ENCODE measurements at regions not wholly inside any gene's neighbourhood (a gene's known extent, or its start where the extent isn't known, plus 50 kb on each side); places are given as distances from the start of the nearest gene placed in this dataset.

DNA sequence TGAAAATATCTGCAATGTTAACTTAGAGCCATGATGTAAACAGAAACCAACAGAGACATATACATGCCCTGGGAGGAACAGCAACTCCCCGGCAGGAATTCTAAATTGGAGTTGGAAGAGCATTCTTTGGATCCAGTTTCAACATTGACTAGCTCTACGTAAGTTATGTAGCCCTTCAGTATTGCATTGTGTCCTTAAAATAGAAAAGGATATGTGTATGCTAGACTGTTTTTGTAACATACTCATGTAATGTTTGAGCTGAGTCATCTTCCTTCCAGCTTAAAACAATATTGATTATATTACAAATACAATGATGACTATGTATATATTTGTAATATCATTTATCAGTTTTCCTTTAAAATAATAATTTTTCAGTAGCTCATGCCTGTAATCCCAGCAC is 1422.2 kb upstream of the PCDH20 start:
- 78% methylated on average over 2 of the region's 2 CpGs for WGBS
- no peak for TF ChIP-seq POLR2AphosphoS5 (IDR thresholded peaks at IDR 0.05)
- no peak for TF ChIP-seq POLR2A (IDR thresholded peaks at IDR 0.05)
- Histone ChIP-seq H3K27me3 (no peaks in the 10 kb centered on the region), H3K4me1 (no peaks in the 10 kb centered on the region), H3K9me3 (no peaks in the 10 kb centered on the region), H3K4me3 (no peak overlapping the region), H3K36me3 (no peaks in the 10 kb centered on the region), H3K27ac (no peak overlapping the region)
- DNase-seq (ENCODE audit: low spot score in 2 of 2), result no peak

DNA sequence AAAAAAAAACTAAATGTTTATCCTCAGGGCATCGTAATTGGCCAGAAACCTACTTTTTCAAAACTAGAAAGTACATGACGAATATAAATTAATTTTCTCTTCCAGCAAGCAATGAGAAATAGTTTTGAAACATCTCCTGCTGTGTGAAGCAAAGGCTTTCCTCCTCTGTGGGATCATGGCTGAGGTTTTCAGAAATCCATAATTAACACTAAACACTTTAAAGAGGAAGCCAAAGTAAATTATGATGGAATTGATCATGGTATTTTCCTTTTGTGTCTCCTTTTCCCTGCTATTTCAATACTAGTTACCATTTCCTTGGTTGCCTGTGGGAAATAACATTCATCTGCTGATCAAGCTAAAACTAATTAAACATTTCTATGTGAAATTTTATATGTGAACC is 1413.8 kb upstream of the PCDH20 start:
- 63% methylated on average over 2 of the region's 2 CpGs for WGBS
- Histone ChIP-seq H3K36me3 (no peaks in the 10 kb centered on the region), H3K4me1 (no peaks in the 10 kb centered on the region), H3K27ac (no peak overlapping the region), H3K27me3 (no peaks in the 10 kb centered on the region), H3K9me3 (no peaks in the 10 kb centered on the region), H3K4me3 (no peak overlapping the region)
- TF ChIP-seq, protein P1, sequence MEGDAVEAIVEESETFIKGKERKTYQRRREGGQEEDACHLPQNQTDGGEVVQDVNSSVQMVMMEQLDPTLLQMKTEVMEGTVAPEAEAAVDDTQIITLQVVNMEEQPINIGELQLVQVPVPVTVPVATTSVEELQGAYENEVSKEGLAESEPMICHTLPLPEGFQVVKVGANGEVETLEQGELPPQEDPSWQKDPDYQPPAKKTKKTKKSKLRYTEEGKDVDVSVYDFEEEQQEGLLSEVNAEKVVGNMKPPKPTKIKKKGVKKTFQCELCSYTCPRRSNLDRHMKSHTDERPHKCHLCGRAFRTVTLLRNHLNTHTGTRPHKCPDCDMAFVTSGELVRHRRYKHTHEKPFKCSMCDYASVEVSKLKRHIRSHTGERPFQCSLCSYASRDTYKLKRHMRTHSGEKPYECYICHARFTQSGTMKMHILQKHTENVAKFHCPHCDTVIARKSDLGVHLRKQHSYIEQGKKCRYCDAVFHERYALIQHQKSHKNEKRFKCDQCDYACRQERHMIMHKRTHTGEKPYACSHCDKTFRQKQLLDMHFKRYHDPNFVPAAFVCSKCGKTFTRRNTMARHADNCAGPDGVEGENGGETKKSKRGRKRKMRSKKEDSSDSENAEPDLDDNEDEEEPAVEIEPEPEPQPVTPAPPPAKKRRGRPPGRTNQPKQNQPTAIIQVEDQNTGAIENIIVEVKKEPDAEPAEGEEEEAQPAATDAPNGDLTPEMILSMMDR (IDR thresholded peaks at IDR 0.05), result no peak
- no peak for TF ChIP-seq EP300 (IDR thresholded peaks at IDR 0.05)
- no peak for TF ChIP-seq POLR2A (IDR thresholded peaks at IDR 0.05)
- no peak for TF ChIP-seq POLR2AphosphoS5 (IDR thresholded peaks at IDR 0.05)
- no peak for DNase-seq (ENCODE audit: low spot score in 2 of 2)

DNA sequence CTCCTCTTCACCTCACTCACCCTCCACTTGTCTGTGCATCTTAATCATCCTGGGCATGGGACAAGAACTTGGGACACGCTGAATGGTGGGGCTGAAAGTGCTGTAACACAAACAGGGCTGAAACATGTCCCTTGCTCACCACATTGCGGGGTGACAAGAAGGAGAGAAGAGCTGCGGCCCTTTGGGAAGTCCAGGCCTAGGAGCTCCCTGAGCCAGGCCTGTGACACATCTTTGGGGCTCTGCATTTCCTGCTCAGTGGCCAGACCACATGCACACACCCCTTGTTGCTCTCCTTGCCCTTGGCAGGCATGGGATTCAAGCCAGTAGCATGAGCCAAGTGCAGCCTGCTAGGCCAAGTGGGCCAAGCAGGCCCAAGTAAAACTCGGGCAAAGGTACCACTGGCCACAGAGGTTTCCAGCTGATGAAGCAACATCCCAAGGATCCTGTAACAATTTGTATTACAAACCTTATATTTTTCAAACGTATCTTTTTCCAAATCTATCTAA is 1384.3 kb upstream of the PCDH20 start:
- no peak overlapping the region for H3K4me3 ChIP-seq
- no peaks in the 10 kb centered on the region for H3K9me3 ChIP-seq
- no peak for TF ChIP-seq EP300 (IDR thresholded peaks at IDR 0.05)
- TF ChIP-seq POLR2AphosphoS5 (IDR thresholded peaks at IDR 0.05), result no peak
- TF ChIP-seq, protein P1 (IDR thresholded peaks at IDR 0.05), result no peak
- no peak for TF ChIP-seq POLR2A (IDR thresholded peaks at IDR 0.05)
- H3K27me3 ChIP-seq, result no peaks in the 10 kb centered on the region
- DNase-seq (ENCODE audit: low spot score in 2 of 2), result no peak
- 85% methylated on average over 4 of the region's 5 CpGs for WGBS
- H3K4me1 ChIP-seq, result no peaks in the 10 kb centered on the region
- no peak overlapping the region for H3K27ac ChIP-seq
- no peaks in the 10 kb centered on the region for H3K36me3 ChIP-seq

DNA sequence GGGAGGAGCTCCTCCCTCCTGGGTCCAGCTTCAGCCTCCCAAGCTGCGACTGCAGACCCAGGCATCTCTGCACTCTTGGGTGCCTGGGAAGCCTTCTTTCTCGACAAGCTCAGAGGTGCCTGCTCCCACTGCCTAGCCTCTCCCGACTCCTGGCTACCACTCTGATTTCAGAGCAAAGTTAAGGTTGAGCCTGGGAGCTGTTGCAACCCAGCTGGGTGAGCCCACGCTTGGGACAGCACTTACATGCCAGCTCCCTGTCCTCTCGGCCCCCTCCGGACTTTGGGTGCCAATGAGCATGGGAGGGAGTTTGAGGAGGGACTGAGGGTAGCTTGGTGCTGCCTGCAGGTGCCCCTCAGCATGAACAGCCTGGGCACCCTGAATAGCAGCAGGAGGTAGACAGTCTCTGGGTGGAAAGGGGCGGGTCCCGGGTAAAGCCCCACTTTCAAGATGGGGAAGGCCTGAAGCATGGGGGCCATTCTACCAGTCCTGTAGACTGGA is 1383.4 kb upstream of the PCDH20 start:
- Histone ChIP-seq H3K9me3 (no peaks in the 10 kb centered on the region), H3K4me3 (no peak overlapping the region), H3K4me1 (no peaks in the 10 kb centered on the region), H3K36me3 (no peaks in the 10 kb centered on the region), H3K27me3 (no peaks in the 10 kb centered on the region), H3K27ac (no peak overlapping the region)
- peak in 1 of 2 donors; percentile 54 for DNase-seq (ENCODE audit: low spot score in 2 of 2)
- 79% methylated on average over 8 of the region's 8 CpGs for WGBS
- TF ChIP-seq, protein P1 (IDR thresholded peaks at IDR 0.05), result no peak
- TF ChIP-seq POLR2AphosphoS5 (IDR thresholded peaks at IDR 0.05) (no peak), POLR2A (IDR thresholded peaks at IDR 0.05) (no peak), EP300 (IDR thresholded peaks at IDR 0.05) (no peak)

DNA sequence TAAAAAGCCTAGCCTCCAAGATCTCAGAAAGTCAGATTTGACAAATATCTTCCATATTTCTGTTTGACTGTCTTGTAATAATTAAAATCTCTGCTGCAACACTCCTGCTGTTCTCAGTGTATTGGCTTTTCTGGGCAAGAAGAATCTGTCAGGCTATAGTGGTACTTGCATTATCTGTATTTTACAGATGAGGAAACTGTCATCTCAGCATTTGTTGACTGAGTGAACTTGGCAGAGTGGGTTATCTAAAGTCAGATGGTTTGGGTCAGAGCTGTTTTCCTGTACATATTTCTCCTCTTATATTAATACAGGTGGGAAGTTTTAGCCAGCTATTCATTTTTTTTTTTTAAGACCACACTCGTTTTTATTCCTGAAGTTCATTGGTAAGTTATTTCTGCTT is 1378.2 kb upstream of the PCDH20 start:
- no peaks in the 10 kb centered on the region for H3K27me3 ChIP-seq
- no peaks in the 10 kb centered on the region for H3K36me3 ChIP-seq
- no peak for DNase-seq (ENCODE audit: low spot score in 2 of 2)
- H3K4me3 ChIP-seq, result no peak overlapping the region
- no peaks in the 10 kb centered on the region for H3K4me1 ChIP-seq
- H3K9me3 ChIP-seq, result no peaks in the 10 kb centered on the region
- no peak for TF ChIP-seq EP300 (IDR thresholded peaks at IDR 0.05)
- TF ChIP-seq, protein P1 (IDR thresholded peaks at IDR 0.05), result no peak
- TF ChIP-seq POLR2AphosphoS5 (IDR thresholded peaks at IDR 0.05), result no peak
- no peak overlapping the region for H3K27ac ChIP-seq
- WGBS, result 43% methylated on average over 1 of the region's 1 CpG

DNA sequence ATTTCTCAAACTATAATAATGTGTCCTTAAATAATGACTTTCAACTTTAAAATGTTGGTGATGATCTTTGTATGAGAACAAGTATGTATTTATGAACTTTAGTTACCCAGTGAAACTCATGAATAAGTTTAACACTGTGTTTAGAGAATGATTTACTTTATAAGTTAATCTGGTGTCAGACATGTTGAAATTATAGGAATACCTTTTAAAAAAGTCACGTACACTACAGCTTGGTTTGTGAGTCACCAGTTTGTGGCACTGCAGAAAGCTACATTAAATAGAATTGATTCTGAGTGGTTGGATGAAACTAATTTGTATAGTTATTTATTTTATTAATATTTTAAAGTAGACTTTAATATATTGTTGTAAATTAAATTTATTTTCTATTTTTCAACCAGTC is 1366.2 kb upstream of the PCDH20 start:
- WGBS, result 73% methylated on average over 1 of the region's 1 CpG
- no peaks in the 10 kb centered on the region for H3K9me3 ChIP-seq
- DNase-seq (ENCODE audit: low spot score in 2 of 2), result no peak
- TF ChIP-seq EP300 (IDR thresholded peaks at IDR 0.05), result no peak
- no peak for TF ChIP-seq POLR2AphosphoS5 (IDR thresholded peaks at IDR 0.05)
- TF ChIP-seq, protein P1 (IDR thresholded peaks at IDR 0.05), result no peak
- TF ChIP-seq POLR2A (IDR thresholded peaks at IDR 0.05), result no peak
- no peaks in the 10 kb centered on the region for H3K36me3 ChIP-seq
- H3K4me3 ChIP-seq, result no peak overlapping the region
- H3K27ac ChIP-seq, result no peak overlapping the region
- no peaks in the 10 kb centered on the region for H3K27me3 ChIP-seq
- H3K4me1 ChIP-seq, result no peaks in the 10 kb centered on the region

Measured in suprapubic skin (tissue), 4 donors.